ENCODE measurements at regions not wholly inside any gene's neighbourhood (a gene's known extent, or its start where the extent isn't known, plus 50 kb on each side); places are given as distances from the start of the nearest gene placed in this dataset.

DNA sequence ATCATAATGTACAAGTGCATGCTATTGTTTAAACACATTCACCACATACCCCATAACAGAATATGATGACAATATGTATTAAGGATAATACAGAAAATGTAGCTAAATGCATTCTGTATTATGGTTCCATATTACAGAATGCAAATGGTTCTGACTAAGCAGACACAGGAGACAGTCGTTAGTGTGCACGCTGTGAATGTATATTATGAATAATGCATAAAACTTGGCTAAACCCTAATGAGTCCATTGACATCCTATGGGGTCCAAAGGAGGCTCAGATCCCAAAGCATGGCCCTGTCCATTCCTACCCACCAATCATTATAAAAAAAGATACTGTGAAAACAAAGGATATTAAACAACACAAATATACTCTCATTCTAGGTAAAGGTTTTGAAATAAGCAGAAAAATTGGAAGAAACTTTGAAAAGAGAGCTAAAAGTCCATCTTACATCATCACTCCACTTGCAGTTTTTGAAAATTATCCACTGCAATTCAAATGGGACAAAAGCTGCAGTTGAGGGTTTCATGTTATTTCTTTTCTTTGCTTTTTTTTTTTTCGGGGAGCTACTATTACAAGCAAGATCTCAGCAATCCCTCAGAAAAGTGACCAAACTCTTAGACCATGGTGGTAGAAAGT, 415.1 kb downstream of the BCAT1 start:
- TF ChIP-seq, protein P1, sequence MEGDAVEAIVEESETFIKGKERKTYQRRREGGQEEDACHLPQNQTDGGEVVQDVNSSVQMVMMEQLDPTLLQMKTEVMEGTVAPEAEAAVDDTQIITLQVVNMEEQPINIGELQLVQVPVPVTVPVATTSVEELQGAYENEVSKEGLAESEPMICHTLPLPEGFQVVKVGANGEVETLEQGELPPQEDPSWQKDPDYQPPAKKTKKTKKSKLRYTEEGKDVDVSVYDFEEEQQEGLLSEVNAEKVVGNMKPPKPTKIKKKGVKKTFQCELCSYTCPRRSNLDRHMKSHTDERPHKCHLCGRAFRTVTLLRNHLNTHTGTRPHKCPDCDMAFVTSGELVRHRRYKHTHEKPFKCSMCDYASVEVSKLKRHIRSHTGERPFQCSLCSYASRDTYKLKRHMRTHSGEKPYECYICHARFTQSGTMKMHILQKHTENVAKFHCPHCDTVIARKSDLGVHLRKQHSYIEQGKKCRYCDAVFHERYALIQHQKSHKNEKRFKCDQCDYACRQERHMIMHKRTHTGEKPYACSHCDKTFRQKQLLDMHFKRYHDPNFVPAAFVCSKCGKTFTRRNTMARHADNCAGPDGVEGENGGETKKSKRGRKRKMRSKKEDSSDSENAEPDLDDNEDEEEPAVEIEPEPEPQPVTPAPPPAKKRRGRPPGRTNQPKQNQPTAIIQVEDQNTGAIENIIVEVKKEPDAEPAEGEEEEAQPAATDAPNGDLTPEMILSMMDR (IDR thresholded peaks at IDR 0.05), result no peak
- no peak for TF ChIP-seq POLR2A (IDR thresholded peaks at IDR 0.05)
